ENCODE measurements at regions not wholly inside any gene's neighbourhood (a gene's known extent, or its start where the extent isn't known, plus 50 kb on each side); places are given as distances from the start of the nearest gene placed in this dataset.

- no peak overlapping the region for H3K4me3 ChIP-seq (ENCODE audit: low read depth, low read length)
- no peak for DNase-seq (ENCODE audit: low read depth)
- no peak for TF ChIP-seq CTCF (IDR thresholded peaks at IDR 0.05; ENCODE audit: low read depth, low read length)
- TF ChIP-seq POLR2A (IDR thresholded peaks at IDR 0.05; ENCODE audit: extremely low read depth, insufficient read length), result no peak
Measured at GRCh38 chr4:95627024-95627605, 78.3 kb upstream of the UNC5C start.

GRCh38 chr4:95625020-95625419 is 76.2 kb upstream of the UNC5C start:
- TF ChIP-seq MAX (IDR thresholded peaks at IDR 0.05; ENCODE audit: low read depth, low read length) (no peak), MYC (IDR thresholded peaks at IDR 0.05; ENCODE audit: low read depth, low read length) (no peak), CTCF (IDR thresholded peaks at IDR 0.05; ENCODE audit: low read depth, low read length) (no peak), POLR2A (IDR thresholded peaks at IDR 0.05; ENCODE audit: extremely low read depth, insufficient read length) (no peak)
- no peak for DNase-seq (ENCODE audit: low read depth)
- no peak overlapping the region for H3K4me3 ChIP-seq (ENCODE audit: low read depth, low read length)

GRCh38 chr4:95619525-95620443 is 71.0 kb upstream of the UNC5C start:
- no peak for DNase-seq (ENCODE audit: low read depth)
- no peak for TF ChIP-seq MYC (IDR thresholded peaks at IDR 0.05; ENCODE audit: low read depth, low read length)
- no peak for TF ChIP-seq POLR2A (IDR thresholded peaks at IDR 0.05; ENCODE audit: extremely low read depth, insufficient read length)
- TF ChIP-seq MAX (IDR thresholded peaks at IDR 0.05; ENCODE audit: low read depth, low read length), result no peak
- no peak for TF ChIP-seq CTCF (IDR thresholded peaks at IDR 0.05; ENCODE audit: low read depth, low read length)
- no peak overlapping the region for H3K4me3 ChIP-seq (ENCODE audit: low read depth, low read length)

- DNase-seq (ENCODE audit: low read depth), result no peak
- no peak overlapping the region for H3K4me3 ChIP-seq (ENCODE audit: low read depth, low read length)
- TF ChIP-seq MAX (IDR thresholded peaks at IDR 0.05; ENCODE audit: low read depth, low read length) (no peak), POLR2A (IDR thresholded peaks at IDR 0.05; ENCODE audit: extremely low read depth, insufficient read length) (no peak), MYC (IDR thresholded peaks at IDR 0.05; ENCODE audit: low read depth, low read length) (no peak), CTCF (IDR thresholded peaks at IDR 0.05; ENCODE audit: low read depth, low read length) (no peak)
Measured at GRCh38 chr4:95614684-95615205, 66.0 kb upstream of the UNC5C start.

- no peak overlapping the region for H3K4me3 ChIP-seq (ENCODE audit: low read depth, low read length)
- DNase-seq (ENCODE audit: low read depth), result no peak
- TF ChIP-seq POLR2A (IDR thresholded peaks at IDR 0.05; ENCODE audit: extremely low read depth, insufficient read length) (no peak), CTCF (IDR thresholded peaks at IDR 0.05; ENCODE audit: low read depth, low read length) (no peak), MAX (IDR thresholded peaks at IDR 0.05; ENCODE audit: low read depth, low read length) (no peak), MYC (IDR thresholded peaks at IDR 0.05; ENCODE audit: low read depth, low read length) (no peak)
Measured at GRCh38 chr4:95610061-95610569, 61.3 kb upstream of the UNC5C start.
